BLaER1 treated with 17β-estradiol and CSF1 and Interleukin-3, amounts not matched to agents 10 nM and 100 nM (cell line): ENCODE measurements at regions not wholly inside any gene's neighbourhood (a gene's known extent, or its start where the extent isn't known, plus 50 kb on each side); places are given as distances from the start of the nearest gene placed in this dataset.

ENCODE experiments used
- H3K27ac ChIP-seq, 11 experiments: shearing (Covaris generic); formaldehyde crosslinking; 2 replicates each; pipeline ENCODE4 v1.8.1; 2022
- H3K27me3 ChIP-seq, 11 experiments: shearing (Covaris generic); formaldehyde crosslinking; 2 replicates each; pipeline ENCODE4 v1.8.1; 2022
- H3K36me3 ChIP-seq, 11 experiments: shearing (Covaris generic); formaldehyde crosslinking; 2 replicates each; pipeline ENCODE4 v1.8.1; 2022
- H3K4me1 ChIP-seq, 10 experiments: shearing (Covaris generic); formaldehyde crosslinking; 2 replicates each; pipeline ENCODE4 v1.8.1; 2022
- H3K4me2 ChIP-seq, 11 experiments: shearing (Covaris generic); formaldehyde crosslinking; 2 replicates each; pipeline ENCODE4 v1.8.1; 2022
- H3K4me3 ChIP-seq, 10 experiments: shearing (Covaris generic); formaldehyde crosslinking; 2 replicates each; pipeline ENCODE4 v1.8.1; 2022
- H3K9ac ChIP-seq, 11 experiments: shearing (Covaris generic); formaldehyde crosslinking; 2 replicates each; pipeline ENCODE4 v1.8.1; 2022
- H3K9me3 ChIP-seq, 11 experiments: shearing (Covaris generic); formaldehyde crosslinking; replicated peaks in 1 of 11; 2 replicates each; pipeline ENCODE4 v1.8.1; 2022
- H4K20me1 ChIP-seq, 11 experiments: shearing (Covaris generic); formaldehyde crosslinking; 2 replicates each; pipeline ENCODE4 v1.8.1; 2022
- Cebpa-rat ChIP-seq, 11 experiments: shearing (Covaris generic); IDR thresholded peaks; 2 replicates each; pipeline ENCODE4 v1.8.1; 2022

DNA sequence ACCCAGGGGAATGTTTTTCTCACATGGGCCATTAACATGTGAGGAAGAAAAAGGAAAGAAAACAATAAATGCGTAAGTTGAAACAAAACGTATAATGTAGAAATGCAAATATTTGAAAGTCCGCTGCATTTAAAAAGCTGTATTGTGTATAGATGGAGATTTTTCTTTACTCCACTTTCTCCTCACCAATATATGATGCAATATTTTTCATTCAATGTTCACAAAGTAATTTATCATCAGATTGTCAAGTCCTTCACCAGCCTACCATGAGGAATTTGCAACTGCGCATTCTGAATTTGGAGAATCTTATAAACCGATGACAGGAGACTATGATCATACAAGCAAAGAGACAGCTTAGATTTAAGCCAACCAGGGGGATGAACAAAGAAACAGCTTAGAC is 69.9 kb downstream of the SOD2 start:
- H3K27me3 ChIP-seq, result no peaks in the 10 kb centered on the region
- H3K36me3 ChIP-seq, result peaks cover 0 to 26% (median 0%) of the 10 kb centered on the region in 11 experiments; a peak in 4 of 22 replicates
- no peak overlapping the region for H3K4me2 ChIP-seq
- no peak for TF ChIP-seq Cebpa-rat (IDR thresholded peaks at IDR 0.05)
- no peaks in the 10 kb centered on the region for H3K4me1 ChIP-seq
- H4K20me1 ChIP-seq, result no peaks in the 10 kb centered on the region
- no peak overlapping the region for H3K27ac ChIP-seq
- H3K9ac ChIP-seq, result no peak overlapping the region
- H3K9me3 ChIP-seq, result peaks cover 0 to 11% (median 7%) of the 10 kb centered on the region in 11 experiments; a peak in 8 of 22 replicates
- no peak overlapping the region for H3K4me3 ChIP-seq

DNA sequence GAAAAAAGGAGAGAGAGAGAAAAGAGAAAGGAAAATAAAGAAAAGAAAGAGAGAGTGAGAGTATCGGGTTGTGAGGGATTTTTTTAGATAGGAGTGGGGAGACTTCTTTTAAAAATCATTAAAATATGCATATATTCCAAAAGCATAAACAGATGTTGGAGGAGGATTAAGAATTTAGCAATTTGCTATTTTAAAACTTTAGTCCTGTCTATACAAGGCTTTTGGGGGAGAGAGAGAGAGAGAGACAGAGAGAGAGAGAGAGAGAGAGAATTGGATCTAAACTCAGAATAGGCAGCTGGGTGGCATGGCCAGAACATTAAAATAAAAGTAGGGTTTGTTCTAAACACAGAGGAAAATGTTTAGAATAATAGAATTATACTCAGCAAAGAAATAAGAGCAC is 72.1 kb downstream of the SOD2 start:
- Histone ChIP-seq H3K36me3 (peaks cover 0 to 37% (median 0%) of the 10 kb centered on the region in 11 experiments; a peak in 6 of 22 replicates), H3K4me3 (no peak overlapping the region), H4K20me1 (no peaks in the 10 kb centered on the region), H3K27me3 (no peaks in the 10 kb centered on the region), H3K9me3 (peaks cover 11 to 25% (median 19%) of the 10 kb centered on the region in 11 experiments), H3K9ac (no peak overlapping the region), H3K27ac (no peak overlapping the region), H3K4me1 (peaks cover 0 to 15% (median 6%) of the 10 kb centered on the region in 10 experiments; a peak in 9 of 20 replicates), H3K4me2 (no peak overlapping the region)
- TF ChIP-seq Cebpa-rat (IDR thresholded peaks at IDR 0.05), result no peak

DNA sequence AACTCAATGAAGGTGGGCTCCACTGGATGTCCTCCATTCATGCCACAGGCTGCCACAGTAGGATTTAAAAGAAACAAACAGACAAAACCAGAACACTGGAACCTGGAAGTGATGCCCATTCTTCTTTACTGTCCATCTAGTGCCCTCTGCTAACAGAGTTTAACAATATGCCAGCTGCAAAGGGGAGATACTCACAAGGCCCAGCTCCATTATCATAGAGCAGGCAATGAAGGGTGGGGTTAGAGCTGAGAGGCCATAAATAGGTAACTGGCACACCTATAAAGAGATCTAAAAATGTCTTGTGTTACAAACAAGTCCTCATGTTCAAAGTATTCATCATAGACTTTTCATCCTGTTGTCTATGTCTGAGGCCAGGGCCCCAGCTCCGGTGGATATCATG is 75.6 kb downstream of the SOD2 start:
- Histone ChIP-seq H3K27ac (no peak overlapping the region), H4K20me1 (no peaks in the 10 kb centered on the region), H3K9ac (no peak overlapping the region), H3K9me3 (peaks cover 29 to 53% (median 44%) of the 10 kb centered on the region in 11 experiments), H3K4me1 (peaks cover 0 to 17% (median 6%) of the 10 kb centered on the region in 10 experiments; a peak in 9 of 20 replicates), H3K27me3 (no peaks in the 10 kb centered on the region), H3K36me3 (peaks cover 0 to 37% (median 0%) of the 10 kb centered on the region in 11 experiments; a peak in 7 of 22 replicates), H3K4me2 (peak overlapping the region in 2 of 11 experiments; percentile 17 to 35; a peak in 3 of 22 replicates), H3K4me3 (no peak overlapping the region)
- TF ChIP-seq Cebpa-rat (IDR thresholded peaks at IDR 0.05), result no peak

DNA sequence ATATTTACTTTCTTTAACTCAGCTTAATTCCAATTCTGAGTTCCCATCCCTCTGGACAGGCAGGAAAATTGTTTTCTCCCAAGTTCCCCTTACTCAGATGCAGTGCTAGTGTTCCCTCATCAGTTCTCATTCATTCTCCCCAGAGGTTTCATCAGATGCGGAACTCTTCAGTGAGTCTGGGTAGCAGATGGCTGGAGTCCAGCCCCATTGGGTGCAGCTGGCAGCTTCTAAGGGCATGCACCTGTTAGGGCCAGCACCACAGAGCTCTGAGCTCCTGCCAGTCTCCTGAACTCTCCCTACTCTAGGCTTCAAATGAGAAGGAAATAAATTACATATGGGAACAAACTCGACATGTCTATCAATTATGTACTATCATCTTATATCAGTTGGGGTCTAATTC is 76.6 kb downstream of the SOD2 start:
- H3K4me1 ChIP-seq, result peaks cover 0 to 17% (median 6%) of the 10 kb centered on the region in 10 experiments; a peak in 9 of 20 replicates
- H3K36me3 ChIP-seq, result peaks cover 0 to 37% (median 0%) of the 10 kb centered on the region in 11 experiments; a peak in 7 of 22 replicates
- no peaks in the 10 kb centered on the region for H3K27me3 ChIP-seq
- H3K9ac ChIP-seq, result no peak overlapping the region
- no peak overlapping the region for H3K4me3 ChIP-seq
- TF ChIP-seq Cebpa-rat (IDR thresholded peaks at IDR 0.05), result no peak
- H3K9me3 ChIP-seq, result peaks cover 29 to 53% (median 44%) of the 10 kb centered on the region in 11 experiments
- peak overlapping the region in 5 of 11 experiments; percentile 6 to 35 (median 26); a peak in 5 of 22 replicates for H3K4me2 ChIP-seq
- no peak overlapping the region for H3K27ac ChIP-seq
- no peaks in the 10 kb centered on the region for H4K20me1 ChIP-seq

DNA sequence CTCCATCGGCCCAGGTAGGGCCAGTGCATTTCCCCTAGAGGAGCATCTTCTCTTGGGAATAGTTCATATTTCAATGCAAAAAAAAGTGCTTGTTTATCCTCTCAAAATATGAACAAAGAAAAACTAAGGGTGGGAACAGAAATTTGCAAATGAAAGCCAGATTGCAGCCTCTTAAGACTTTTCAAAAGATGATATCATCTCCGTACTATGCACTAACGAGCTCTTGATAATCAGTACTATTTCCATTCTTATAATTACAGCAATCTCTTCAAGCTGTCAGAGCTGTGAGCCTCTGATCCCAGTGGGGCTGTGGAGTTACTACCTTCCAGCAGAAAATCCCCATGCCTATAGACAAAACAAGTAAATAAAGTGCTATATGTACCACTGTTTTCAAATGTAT is 77.1 kb downstream of the SOD2 start:
- no peaks in the 10 kb centered on the region for H3K27me3 ChIP-seq
- peaks cover 0 to 37% (median 0%) of the 10 kb centered on the region in 11 experiments; a peak in 7 of 22 replicates for H3K36me3 ChIP-seq
- H3K9me3 ChIP-seq, result peaks cover 29 to 53% (median 44%) of the 10 kb centered on the region in 11 experiments
- H3K4me3 ChIP-seq, result no peak overlapping the region
- TF ChIP-seq Cebpa-rat (IDR thresholded peaks at IDR 0.05), result no peak
- H3K9ac ChIP-seq, result no peak overlapping the region
- no peak overlapping the region for H3K27ac ChIP-seq
- peaks cover 0 to 17% (median 6%) of the 10 kb centered on the region in 10 experiments; a peak in 9 of 20 replicates for H3K4me1 ChIP-seq
- no peaks in the 10 kb centered on the region for H4K20me1 ChIP-seq
- peak overlapping the region in 3 of 11 experiments; percentile 6 to 35 (median 31); a peak in 3 of 22 replicates for H3K4me2 ChIP-seq

DNA sequence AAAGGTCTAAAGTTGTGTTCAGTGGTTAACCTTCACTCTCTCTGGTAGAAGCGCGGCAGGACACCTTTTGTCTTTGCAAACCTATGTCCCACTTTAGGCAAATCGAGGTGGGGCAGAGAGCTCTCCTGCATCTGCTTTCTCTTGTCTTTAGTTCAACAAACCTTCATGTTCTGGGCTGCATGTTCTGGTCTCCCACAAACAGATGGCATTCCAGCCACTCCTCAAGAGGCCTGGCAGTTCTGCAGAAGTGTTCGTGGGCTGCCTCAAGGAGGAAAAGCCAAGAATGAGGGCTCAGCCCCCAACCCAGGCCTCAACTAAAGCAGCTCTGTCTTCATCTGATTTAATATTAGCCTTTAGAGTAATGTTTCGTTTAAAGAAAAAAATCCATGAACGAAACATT is 82.2 kb downstream of the SOD2 start:
- Histone ChIP-seq H3K4me3 (no peak overlapping the region), H3K27me3 (no peaks in the 10 kb centered on the region), H3K36me3 (peaks cover 0 to 21% (median 0%) of the 10 kb centered on the region in 11 experiments; a peak in 5 of 22 replicates), H3K4me2 (no peak overlapping the region), H4K20me1 (no peaks in the 10 kb centered on the region), H3K9me3 (peaks cover 18 to 40% (median 26%) of the 10 kb centered on the region in 11 experiments), H3K9ac (no peak overlapping the region), H3K27ac (no peak overlapping the region), H3K4me1 (peaks cover 0 to 3% (median under 1%) of the 10 kb centered on the region in 10 experiments; a peak in 5 of 20 replicates)
- TF ChIP-seq Cebpa-rat (IDR thresholded peaks at IDR 0.05), result no peak

DNA sequence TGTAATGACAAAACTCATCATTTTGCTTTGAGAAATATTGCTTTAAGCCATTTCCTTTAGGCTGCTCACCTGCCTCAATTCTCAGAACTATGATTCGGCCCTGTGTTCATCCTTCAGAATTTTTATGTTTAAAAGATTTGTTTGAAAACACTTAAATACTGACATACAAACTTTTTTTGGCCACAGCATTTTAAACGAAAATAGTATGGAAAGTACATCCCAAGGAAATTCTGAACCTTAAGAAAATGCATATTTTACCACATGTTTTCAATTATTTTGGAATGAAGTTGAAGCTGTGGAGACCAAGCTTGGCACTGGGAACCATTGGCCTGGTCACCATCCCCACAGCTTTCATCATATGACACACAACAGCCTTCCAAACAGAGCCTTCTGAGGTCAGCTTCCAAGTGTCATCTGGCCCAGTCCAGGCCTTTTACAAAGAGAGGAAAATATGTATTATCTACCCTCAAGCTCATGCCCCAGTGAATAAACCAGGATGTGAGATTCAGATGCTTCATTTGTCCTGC is 83.3 kb downstream of the SOD2 start:
- Histone ChIP-seq H3K4me3 (no peak overlapping the region), H4K20me1 (no peaks in the 10 kb centered on the region)
- no peak for TF ChIP-seq Cebpa-rat (IDR thresholded peaks at IDR 0.05)

DNA sequence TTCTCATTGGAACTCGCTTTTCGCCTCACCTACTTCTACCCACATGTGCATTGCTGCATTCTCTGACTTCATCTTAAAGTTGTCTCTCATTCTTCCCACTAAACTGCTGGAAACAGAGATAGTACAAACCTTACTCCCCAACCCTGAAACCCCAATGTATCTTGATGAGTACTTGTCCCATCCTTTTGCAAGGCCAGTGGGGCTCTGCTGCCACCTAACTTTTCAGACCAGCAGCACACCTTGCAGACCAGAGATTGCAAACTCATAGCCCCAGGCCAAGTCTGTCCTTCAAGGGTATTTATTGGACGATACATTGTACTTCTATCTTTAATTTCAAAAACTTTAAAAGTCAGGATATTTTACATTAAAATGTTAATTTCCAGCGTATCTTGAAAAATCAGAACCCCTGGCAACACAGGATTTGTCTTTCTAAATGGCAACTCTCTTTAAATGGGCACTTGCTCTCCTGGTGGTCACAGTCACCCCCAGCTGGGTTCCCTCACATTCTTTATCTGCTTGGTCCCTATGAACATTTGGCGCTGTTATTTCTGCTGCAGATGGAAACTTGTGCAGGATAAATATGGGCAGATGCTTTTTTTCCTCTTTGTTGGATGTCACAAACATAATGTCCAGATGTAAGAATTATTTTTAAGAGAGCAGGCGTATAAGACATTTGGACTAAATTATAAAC is 83.9 kb downstream of the SOD2 start:
- peaks cover 4 to 5% (median 4%) of the 10 kb centered on the region in 11 experiments; a peak in 19 of 22 replicates for H3K27me3 ChIP-seq
- H3K4me1 ChIP-seq, result no peaks in the 10 kb centered on the region
- no peak overlapping the region for H3K27ac ChIP-seq
- TF ChIP-seq Cebpa-rat (IDR thresholded peaks at IDR 0.05), result no peak
- H3K9ac ChIP-seq, result no peak overlapping the region
- H3K4me3 ChIP-seq, result no peak overlapping the region
- H4K20me1 ChIP-seq, result no peaks in the 10 kb centered on the region
- peaks cover 0 to 9% (median 0%) of the 10 kb centered on the region in 11 experiments; a peak in 2 of 22 replicates for H3K36me3 ChIP-seq
- no peak overlapping the region for H3K4me2 ChIP-seq
- H3K9me3 ChIP-seq, result peaks cover 8 to 28% (median 13%) of the 10 kb centered on the region in 11 experiments

More for the DNA sequence above, 83.3 kb downstream of the SOD2 start:
- Histone ChIP-seq H3K9me3 (peaks cover 12 to 34% (median 19%) of the 10 kb centered on the region in 11 experiments), H3K9ac (no peak overlapping the region), H3K4me2 (no peak overlapping the region), H3K27me3 (no peaks in the 10 kb centered on the region), H3K36me3 (peaks cover 0 to 13% (median 0%) of the 10 kb centered on the region in 11 experiments; a peak in 3 of 22 replicates), H3K4me1 (no peaks in the 10 kb centered on the region), H3K27ac (no peak overlapping the region)

DNA sequence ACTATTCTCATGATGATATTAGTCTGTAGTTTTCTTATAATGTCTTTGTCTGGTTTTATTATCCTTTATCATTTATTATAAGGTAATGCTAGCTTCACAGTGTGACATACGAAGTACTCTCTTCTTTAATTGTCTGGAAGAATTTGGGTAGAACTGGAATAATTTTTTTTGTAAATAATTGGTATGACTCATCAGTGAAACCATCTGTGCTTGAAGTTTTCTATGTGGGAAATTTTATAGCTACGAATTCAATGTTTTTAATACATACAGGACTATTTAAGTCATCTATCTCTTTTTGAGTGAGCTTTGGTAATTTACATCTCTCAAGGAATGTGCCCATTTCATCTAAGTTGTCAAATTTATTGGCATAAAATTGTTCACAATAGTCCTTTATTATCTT is 86.3 kb downstream of the SOD2 start:
- Histone ChIP-seq H3K4me3 (no peak overlapping the region), H3K4me2 (no peak overlapping the region), H3K27ac (no peak overlapping the region), H4K20me1 (no peaks in the 10 kb centered on the region), H3K4me1 (peaks cover 11 to 21% (median 17%) of the 10 kb centered on the region in 10 experiments; a peak in 19 of 20 replicates), H3K27me3 (peaks cover 27 to 29% (median 27%) of the 10 kb centered on the region in 11 experiments), H3K9ac (no peak overlapping the region), H3K36me3 (no peaks in the 10 kb centered on the region), H3K9me3 (peaks cover 0 to 17% (median 0%) of the 10 kb centered on the region in 11 experiments; a peak in 5 of 22 replicates)
- TF ChIP-seq Cebpa-rat (IDR thresholded peaks at IDR 0.05), result no peak
